ENCODE measurements at regions not wholly inside any gene's neighbourhood (a gene's known extent, or its start where the extent isn't known, plus 50 kb on each side); places are given as distances from the start of the nearest gene placed in this dataset.
"Not testable (repeated sequence)": the region's sequence is repeated elsewhere in the genome, so short reads cannot be mapped to it uniquely, and the experiment has no call there.

DNA sequence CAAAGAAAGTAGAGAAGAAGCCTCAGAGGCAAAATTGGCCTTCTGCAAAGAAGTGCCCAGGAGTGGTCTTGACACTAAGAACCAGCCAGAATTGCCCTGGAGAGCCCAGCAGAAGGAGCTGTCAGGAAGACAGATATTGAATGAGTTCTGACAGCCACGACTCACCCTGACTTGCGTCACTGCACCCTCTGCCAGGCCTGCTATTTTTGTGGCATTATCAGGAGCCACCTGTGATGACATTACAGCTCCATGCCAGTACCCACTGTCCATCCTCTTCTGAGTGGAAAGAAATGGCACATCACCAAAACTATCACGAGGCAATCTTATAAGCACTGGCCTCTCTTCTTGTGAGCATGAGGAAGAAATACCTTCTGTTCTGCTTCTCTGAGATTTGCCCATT is 67.7 kb downstream of the SMIM20 start:
- ATAC-seq (no peak), DNase-seq (no peak)
- Mint-ChIP-seq H3K4me3 (no peak overlapping the region), H3K9me3 (no peaks in the 10 kb centered on the region), H3K27me3 (ENCODE audit: low read depth) (no peaks in the 10 kb centered on the region), H3K36me3 (ENCODE audit: insufficient read depth) (no peaks in the 10 kb centered on the region), H3K4me1 (ENCODE audit: low read depth) (no peaks in the 10 kb centered on the region)

DNA sequence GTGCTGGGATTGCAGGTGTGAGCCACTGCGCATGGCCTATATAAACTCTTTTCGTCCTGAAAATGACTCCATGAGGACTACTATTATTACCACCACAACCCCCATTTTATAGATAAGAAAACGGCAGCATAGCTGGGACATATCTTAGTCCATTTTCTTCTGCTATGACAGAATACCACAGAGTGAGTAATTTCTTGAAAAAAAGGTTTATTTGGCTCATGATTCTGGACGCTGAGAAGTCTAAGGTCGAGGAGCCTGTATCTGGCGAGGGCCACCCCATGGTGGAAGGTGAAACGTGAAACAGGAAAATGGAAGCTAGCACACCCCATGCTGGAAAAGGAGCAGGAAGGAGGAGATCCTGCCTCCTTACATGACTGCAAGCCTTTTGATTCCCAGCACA is 68.9 kb downstream of the SMIM20 start:
- Mint-ChIP-seq H3K36me3 (ENCODE audit: insufficient read depth) (no peaks in the 10 kb centered on the region), H3K9me3 (no peaks in the 10 kb centered on the region), H3K27me3 (ENCODE audit: low read depth) (no peaks in the 10 kb centered on the region), H3K4me1 (ENCODE audit: low read depth) (peaks cover under 1% of the 10 kb centered on the region), H3K4me3 (no peak overlapping the region)
- no peak for DNase-seq
- ATAC-seq, result no peak

DNA sequence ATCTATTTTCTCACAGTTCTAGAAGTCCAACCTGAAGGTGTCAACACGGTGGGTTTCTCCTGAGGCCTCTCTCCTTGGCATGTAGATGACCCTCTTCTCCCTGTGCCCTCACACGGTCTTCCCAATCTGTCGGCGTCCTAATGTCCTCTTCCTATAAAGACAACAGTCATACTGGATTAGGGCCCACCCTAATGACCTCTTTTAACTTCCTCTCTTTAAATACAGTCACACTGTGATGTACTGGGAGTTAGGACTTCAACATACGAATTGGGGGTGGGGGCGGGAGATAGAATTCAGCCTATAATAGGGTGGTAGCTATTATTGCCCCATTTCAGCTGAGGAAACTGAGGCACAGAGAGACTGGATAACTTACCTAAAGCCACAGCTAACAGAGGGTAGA is 70.2 kb downstream of the SMIM20 start:
- no peak for ATAC-seq
- peaks cover 4% of the 10 kb centered on the region for H3K4me1 Mint-ChIP-seq (ENCODE audit: low read depth)
- H3K9me3 Mint-ChIP-seq, result no peaks in the 10 kb centered on the region
- H3K36me3 Mint-ChIP-seq (ENCODE audit: insufficient read depth), result no peaks in the 10 kb centered on the region
- no peak for DNase-seq
- no peak overlapping the region for H3K4me3 Mint-ChIP-seq
- H3K27me3 Mint-ChIP-seq (ENCODE audit: low read depth), result no peaks in the 10 kb centered on the region

GRCh38 chr4:25984796-25985195 is 70.8 kb downstream of the SMIM20 start:
- Mint-ChIP-seq H3K27me3 (ENCODE audit: low read depth) (no peaks in the 10 kb centered on the region), H3K4me3 (no peak overlapping the region), H3K36me3 (ENCODE audit: insufficient read depth) (no peaks in the 10 kb centered on the region), H3K4me1 (ENCODE audit: low read depth) (peaks cover 4% of the 10 kb centered on the region), H3K9me3 (no peaks in the 10 kb centered on the region)
- no peak for DNase-seq
- no peak for ATAC-seq

- no peak overlapping the region for H3K4me3 Mint-ChIP-seq
- DNase-seq, result no peak
- H3K9me3 Mint-ChIP-seq, result no peaks in the 10 kb centered on the region
- peaks cover 4% of the 10 kb centered on the region for H3K4me1 Mint-ChIP-seq (ENCODE audit: low read depth)
- H3K27me3 Mint-ChIP-seq (ENCODE audit: low read depth), result no peaks in the 10 kb centered on the region
- ATAC-seq, result no peak
- no peaks in the 10 kb centered on the region for H3K36me3 Mint-ChIP-seq (ENCODE audit: insufficient read depth)
Observed at GRCh38 chr4:25986807-25987206, 72.8 kb downstream of the SMIM20 start.

DNA sequence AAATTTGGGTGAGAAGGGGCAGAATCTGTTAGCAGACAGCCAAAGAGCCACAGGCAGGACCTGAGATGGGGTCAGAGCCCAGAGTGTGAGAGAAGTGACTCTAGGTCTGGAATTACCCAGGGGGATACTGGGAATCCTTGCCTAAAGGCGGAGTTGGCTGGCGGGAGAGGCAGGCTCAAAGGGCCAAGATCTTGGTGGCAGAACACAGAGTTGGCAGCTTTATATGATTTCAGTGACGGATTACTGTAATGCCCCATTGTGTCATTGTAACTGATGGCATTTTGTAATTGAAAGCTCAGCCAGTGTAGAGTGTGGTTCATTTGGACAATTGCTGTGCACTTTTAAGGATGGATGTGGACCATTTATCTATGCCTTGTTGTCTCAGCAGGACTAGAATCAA is 77.3 kb downstream of the SMIM20 start:
- ATAC-seq (no peak), DNase-seq (no peak)
- no peak overlapping the region for H3K4me3 Mint-ChIP-seq
- H3K27me3 Mint-ChIP-seq (ENCODE audit: low read depth), result no peaks in the 10 kb centered on the region
- H3K9me3 Mint-ChIP-seq, result no peaks in the 10 kb centered on the region
- H3K4me1 Mint-ChIP-seq (ENCODE audit: low read depth), result peaks cover 9% of the 10 kb centered on the region
- H3K36me3 Mint-ChIP-seq (ENCODE audit: insufficient read depth), result no peaks in the 10 kb centered on the region

GRCh38 chr4:25993395-25994185 is 79.6 kb downstream of the SMIM20 start:
- DNase-seq (no peak), ATAC-seq (peak; percentile 72 to 79)
- Mint-ChIP-seq H3K4me1 (ENCODE audit: low read depth) (peaks cover 5% of the 10 kb centered on the region), H3K4me3 (no peak overlapping the region), H3K36me3 (ENCODE audit: insufficient read depth) (no peaks in the 10 kb centered on the region), H3K9me3 (no peaks in the 10 kb centered on the region), H3K27me3 (ENCODE audit: low read depth) (no peaks in the 10 kb centered on the region)

GRCh38 chr4:25994577-25994976 is 80.6 kb downstream of the SMIM20 start:
- ATAC-seq; H3K9me3 Mint-ChIP-seq; H3K36me3 Mint-ChIP-seq (ENCODE audit: insufficient read depth); H3K4me1 Mint-ChIP-seq (ENCODE audit: low read depth); H3K27me3 Mint-ChIP-seq (ENCODE audit: low read depth); H3K4me3 Mint-ChIP-seq; DNase-seq: not testable (repeated sequence)

- Mint-ChIP-seq H3K4me1 (ENCODE audit: low read depth) (no peaks in the 10 kb centered on the region), H3K4me3 (no peak overlapping the region), H3K36me3 (ENCODE audit: insufficient read depth) (no peaks in the 10 kb centered on the region), H3K9me3 (no peaks in the 10 kb centered on the region), H3K27me3 (ENCODE audit: low read depth) (peaks cover 4% of the 10 kb centered on the region)
- no peak for ATAC-seq
- no peak for DNase-seq
Observed at GRCh38 chr4:26000274-26000950, 86.4 kb downstream of the SMIM20 start.

DNA sequence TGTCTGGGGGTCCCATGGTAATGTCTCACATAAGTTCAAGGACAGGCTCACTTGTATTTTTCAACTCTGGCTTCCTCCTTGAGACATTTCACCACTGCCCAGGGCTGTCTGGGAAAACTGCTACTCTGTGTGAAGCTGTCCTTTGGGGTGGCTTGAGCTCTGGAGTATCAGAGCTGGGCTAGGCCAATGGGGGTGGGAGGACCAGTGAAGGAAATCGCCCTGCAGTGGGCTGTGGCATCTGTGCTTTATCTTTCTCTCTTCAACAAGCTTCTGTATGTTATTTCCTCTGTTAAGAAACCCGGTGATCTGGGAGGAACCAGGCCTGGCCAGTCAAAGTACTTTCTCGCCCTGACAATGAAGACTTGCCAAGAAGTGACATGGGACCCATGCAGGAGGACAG is 87.4 kb downstream of the SMIM20 start:
- no peaks in the 10 kb centered on the region for H3K9me3 Mint-ChIP-seq
- DNase-seq (no peak), ATAC-seq (no peak)
- H3K36me3 Mint-ChIP-seq (ENCODE audit: insufficient read depth), result no peaks in the 10 kb centered on the region
- H3K27me3 Mint-ChIP-seq (ENCODE audit: low read depth), result peaks cover 4% of the 10 kb centered on the region
- no peaks in the 10 kb centered on the region for H3K4me1 Mint-ChIP-seq (ENCODE audit: low read depth)
- no peak overlapping the region for H3K4me3 Mint-ChIP-seq

DNA sequence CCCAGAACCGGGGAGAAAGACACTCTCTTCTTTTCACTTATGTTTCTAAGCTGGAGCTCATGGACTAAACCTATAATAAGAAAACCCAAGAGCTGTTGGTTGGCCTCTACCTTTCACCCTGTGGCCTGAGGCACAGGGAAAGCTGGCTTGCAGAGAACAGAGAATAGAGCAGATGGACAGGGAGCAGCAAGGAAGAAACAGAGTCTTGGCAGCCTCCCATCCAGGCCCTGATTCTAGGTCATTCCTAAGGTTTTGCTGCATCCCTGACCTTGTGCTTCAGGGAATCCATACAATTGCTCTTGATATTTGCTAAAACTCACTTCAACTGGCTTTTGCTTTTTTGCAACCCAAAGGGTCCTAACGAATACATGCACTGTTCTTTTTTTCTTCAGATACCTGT is 87.8 kb downstream of the SMIM20 start:
- H3K9me3 Mint-ChIP-seq, result no peaks in the 10 kb centered on the region
- no peak for ATAC-seq

GRCh38 chr4:26003056-26003455 is 89.0 kb downstream of the SMIM20 start:
- peaks cover 5% of the 10 kb centered on the region for H3K27me3 Mint-ChIP-seq (ENCODE audit: low read depth)
- ATAC-seq (no peak), DNase-seq (no peak)
- no peaks in the 10 kb centered on the region for H3K4me1 Mint-ChIP-seq (ENCODE audit: low read depth)
- no peaks in the 10 kb centered on the region for H3K36me3 Mint-ChIP-seq (ENCODE audit: insufficient read depth)
- H3K9me3 Mint-ChIP-seq, result peaks cover 3% of the 10 kb centered on the region
- no peak overlapping the region for H3K4me3 Mint-ChIP-seq

More for the DNA sequence above, 87.8 kb downstream of the SMIM20 start:
- peaks cover 4% of the 10 kb centered on the region for H3K27me3 Mint-ChIP-seq (ENCODE audit: low read depth)
- DNase-seq, result no peak
- H3K4me1 Mint-ChIP-seq (ENCODE audit: low read depth), result no peaks in the 10 kb centered on the region
- no peaks in the 10 kb centered on the region for H3K36me3 Mint-ChIP-seq (ENCODE audit: insufficient read depth)
- no peak overlapping the region for H3K4me3 Mint-ChIP-seq

DNA sequence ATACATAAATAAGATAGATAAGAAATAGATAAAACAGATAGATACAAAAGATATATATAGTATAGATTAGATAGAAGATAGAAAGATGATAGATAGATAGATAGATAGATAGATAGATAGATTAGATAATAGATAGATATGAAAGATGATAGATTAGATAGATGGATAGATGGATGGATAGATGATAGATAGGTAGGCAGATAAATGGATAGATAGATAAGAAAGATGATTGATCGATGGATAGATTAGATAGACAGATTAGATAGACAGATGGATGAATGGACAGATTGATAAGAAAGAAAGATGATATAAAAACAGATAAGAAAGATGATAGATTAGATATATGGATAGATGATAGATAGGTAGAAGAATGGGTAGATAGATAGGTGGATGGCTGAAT is 90.3 kb downstream of the SMIM20 start:
- Mint-ChIP-seq H3K4me1 (ENCODE audit: low read depth) (no peaks in the 10 kb centered on the region), H3K9me3 (peaks cover 8% of the 10 kb centered on the region), H3K4me3 (no peak overlapping the region), H3K36me3 (ENCODE audit: insufficient read depth) (no peaks in the 10 kb centered on the region), H3K27me3 (ENCODE audit: low read depth) (peaks cover 5% of the 10 kb centered on the region)
- ATAC-seq, result no peak
- DNase-seq, result no peak

- ATAC-seq, result no peak
Observed at GRCh38 chr4:26005764-26006163, 91.7 kb downstream of the SMIM20 start.

DNA sequence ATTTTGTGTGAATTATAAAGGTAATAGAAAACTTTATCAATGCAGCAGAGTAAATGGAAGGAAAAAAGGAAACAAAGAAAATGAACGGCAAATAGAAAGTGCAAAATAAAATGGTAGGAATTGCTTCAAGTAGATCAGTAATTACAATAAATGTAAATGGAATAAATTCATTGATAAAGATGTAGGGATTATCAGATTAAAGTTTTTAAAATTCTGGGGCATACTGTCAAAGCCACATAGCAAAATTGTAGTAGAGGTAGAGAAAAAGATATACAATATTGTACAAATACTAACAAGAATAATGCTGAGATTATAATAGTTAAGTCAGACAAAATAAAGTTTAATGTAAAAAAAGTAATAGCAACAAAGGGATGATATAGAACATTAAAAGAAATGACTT is 94.7 kb downstream of the SMIM20 start:
- peaks cover 8% of the 10 kb centered on the region for H3K9me3 Mint-ChIP-seq
- no peak for ATAC-seq
- DNase-seq, result no peak
- H3K36me3 Mint-ChIP-seq (ENCODE audit: insufficient read depth), result no peaks in the 10 kb centered on the region
- peaks cover 14% of the 10 kb centered on the region for H3K27me3 Mint-ChIP-seq (ENCODE audit: low read depth)
- H3K4me1 Mint-ChIP-seq (ENCODE audit: low read depth), result no peaks in the 10 kb centered on the region
- H3K4me3 Mint-ChIP-seq, result no peak overlapping the region

More at GRCh38 chr4:26005764-26006163, 91.7 kb downstream of the SMIM20 start:
- H3K4me1 Mint-ChIP-seq (ENCODE audit: low read depth), result no peaks in the 10 kb centered on the region
- H3K36me3 Mint-ChIP-seq (ENCODE audit: insufficient read depth), result no peaks in the 10 kb centered on the region
- no peak for DNase-seq
- H3K4me3 Mint-ChIP-seq, result no peak overlapping the region
- peaks cover 5% of the 10 kb centered on the region for H3K27me3 Mint-ChIP-seq (ENCODE audit: low read depth)
- H3K9me3 Mint-ChIP-seq, result peaks cover 8% of the 10 kb centered on the region
